Cerebellar cortex (tissue), 1 donor: ENCODE measurements at regions not wholly inside any gene's neighbourhood (a gene's known extent, or its start where the extent isn't known, plus 50 kb on each side); places are given as distances from the start of the nearest gene placed in this dataset.
A peak's percentile ranks its signal among the peaks of the same experiment; 100 is the strongest.

Source experiments
- DNase-seq: peaks from one replicate; pipeline ENCODE4 v3.0.0-alpha.2; 2015; ENCODE audit warnings: low spot score

DNA sequence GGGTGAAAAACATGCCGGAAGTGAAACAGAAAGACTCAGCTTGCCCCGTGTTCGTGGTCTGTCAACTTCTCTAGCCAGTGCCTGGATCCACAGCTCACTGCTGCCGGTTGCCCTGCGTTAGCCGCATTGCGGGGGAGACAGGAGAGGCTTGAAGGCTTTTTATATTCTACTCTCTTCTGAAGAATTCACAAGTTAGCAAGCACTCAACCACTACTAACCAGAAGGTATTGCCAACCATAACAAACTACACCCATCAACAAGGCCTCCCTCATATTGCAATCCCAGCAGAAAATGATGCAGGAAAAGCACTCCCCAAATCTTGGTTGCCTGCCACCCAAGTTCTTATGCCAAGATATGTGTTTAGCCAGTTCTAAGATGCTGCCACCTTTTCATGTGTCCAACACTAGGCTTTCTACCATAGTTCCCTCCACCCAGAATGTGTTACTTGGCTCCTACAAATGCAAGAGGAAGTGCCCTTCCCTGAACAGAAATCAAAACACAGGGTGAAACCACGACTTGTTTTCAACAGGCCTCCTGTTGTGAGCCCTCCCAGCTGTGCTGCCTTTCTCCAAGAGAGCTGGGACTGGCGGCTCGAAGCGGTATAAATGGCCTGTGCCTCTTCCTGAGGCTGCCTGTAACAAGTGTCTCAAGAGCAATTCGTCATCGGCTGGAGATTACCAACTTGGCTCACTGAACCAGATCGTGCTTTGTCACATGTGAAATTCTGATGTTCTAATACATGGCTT is 129.0 kb downstream of the SNX18 start:
- DNase-seq = no peak

DNA sequence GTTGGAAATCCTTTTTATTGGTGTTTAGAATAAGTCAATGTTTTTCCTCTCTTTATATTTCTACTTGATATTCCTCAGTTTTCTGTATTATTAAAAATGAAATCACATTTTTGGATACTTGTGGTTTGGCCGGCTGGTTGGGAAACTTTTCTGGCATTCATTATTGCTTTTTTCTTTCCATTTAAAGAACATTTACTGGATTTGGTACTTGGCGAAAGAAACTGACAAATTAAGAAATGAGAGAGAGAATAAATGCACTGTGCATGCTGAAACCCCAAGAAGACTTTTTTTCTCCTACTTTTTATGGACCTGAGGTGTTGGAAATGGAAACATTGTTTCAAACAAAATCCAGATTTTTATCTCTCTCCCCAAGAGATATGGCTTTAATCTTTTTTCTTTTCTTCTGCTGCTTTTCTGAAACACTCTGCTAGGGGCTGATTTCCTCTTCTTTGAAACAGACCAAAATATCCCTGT is 128.4 kb downstream of the SNX18 start:
- DNase-seq = no peak

DNA sequence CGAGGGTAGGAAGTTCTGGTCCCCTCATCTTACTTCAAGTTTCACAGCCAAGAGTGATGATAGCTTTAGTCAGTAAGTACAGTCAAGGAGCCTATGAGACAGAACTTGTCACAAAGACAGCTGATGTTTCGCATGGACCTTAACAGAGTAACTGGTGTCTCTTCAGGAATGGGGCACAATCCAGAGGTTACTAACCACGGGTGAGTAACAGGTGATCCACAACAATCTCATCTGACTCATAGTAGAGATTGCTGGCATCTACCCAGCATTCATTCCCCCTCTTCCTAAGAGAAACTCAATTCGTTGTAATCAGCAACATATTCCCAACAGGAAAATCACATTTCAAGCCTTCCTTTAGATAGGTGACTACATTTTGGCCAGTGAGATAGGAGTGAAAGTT is 126.7 kb downstream of the SNX18 start:
- DNase-seq = no peak

DNA sequence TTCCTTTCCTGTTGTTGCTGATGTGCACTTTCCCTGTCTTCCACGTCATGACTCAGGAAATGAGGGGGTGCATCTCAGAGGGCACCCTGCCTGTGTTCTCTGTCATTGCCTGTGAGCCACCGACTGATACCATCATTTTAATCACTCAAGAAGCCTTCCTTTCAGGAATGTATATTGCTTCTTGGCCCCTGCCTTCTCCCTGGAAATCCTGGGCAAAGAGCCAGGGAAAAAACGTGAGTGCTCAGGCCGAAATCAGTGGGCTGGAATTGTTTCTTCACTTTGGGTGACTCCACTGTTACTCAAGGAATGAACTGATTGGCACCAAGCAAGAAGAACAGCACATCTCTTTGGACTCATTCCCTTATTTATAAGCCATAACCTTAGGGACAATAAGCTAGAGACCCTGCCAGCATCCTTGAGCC is 126.1 kb downstream of the SNX18 start:
- no peak for DNase-seq

- no peak for DNase-seq
Observed at GRCh38 chr5:54639621-54640020, 122.1 kb downstream of the SNX18 start.

GRCh38 chr5:54638106-54638505 is 120.5 kb downstream of the SNX18 start:
- DNase-seq = no peak

DNA sequence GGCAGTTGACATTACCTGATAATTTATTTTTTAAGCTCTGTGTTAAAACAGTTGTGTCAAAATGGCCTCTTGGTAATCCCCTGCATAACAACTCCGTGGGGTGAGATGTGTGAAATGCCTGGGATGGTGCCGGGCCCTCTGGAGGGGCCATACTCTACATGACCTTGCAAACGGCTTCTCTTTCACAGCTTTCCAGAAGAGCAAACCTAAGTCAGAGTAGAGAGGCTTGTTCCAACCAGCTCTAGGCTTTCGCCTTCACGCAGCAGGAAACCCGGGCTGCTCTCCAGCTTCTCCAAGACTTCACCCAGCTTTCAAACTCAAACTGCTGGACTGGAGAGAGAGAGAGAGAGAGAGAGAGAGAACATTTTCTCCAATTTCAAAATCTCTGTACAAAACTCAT is 120.1 kb downstream of the SNX18 start:
- DNase-seq = no peak

DNA sequence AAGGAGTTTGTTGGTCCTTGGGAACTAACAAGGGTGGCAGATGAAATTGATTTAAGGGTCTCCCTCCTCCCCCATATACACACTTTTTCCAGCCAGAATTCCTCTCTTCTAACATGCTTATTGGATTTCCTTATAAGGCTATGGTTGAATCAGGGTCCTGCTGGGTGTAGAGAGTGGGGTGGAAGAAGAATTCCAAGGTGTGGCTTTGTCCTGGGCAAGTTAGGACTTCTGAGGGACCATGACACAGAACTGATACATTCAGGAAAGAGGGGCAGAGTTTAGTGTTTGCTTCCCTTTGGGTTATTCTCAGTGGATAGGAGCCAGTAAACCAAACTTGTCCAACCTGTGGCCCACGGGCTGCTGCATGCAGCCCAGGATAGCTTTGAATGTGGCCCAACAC is 116.5 kb downstream of the SNX18 start:
- DNase-seq = no peak

DNA sequence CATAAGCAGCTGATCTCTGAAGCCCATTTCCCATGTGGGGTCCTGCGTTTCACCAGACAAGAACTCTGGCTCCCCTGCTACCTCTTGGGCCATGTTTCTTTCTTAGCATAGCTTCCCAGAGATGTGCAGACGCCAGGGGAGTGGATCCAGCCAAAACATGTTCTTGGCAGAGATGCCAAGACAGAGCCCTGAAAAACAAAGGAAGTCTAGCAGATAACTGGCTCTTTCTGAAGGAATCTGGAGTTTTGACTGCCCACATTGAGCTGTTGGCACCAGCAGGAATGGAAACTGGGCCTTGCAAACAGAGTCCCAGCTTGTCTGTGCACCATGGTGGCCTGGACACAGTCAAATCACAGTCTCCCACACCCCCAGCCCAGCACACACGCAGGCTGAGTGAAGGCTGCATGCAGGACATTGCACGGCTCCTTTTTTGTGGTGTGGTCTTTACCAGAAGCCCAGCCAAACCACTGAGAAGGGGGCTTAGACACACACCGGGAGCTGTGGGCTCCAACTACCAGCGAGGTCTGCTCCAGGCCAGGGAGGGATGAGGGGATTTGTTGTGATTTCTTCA is 114.7 kb downstream of the SNX18 start:
- DNase-seq = no peak

DNA sequence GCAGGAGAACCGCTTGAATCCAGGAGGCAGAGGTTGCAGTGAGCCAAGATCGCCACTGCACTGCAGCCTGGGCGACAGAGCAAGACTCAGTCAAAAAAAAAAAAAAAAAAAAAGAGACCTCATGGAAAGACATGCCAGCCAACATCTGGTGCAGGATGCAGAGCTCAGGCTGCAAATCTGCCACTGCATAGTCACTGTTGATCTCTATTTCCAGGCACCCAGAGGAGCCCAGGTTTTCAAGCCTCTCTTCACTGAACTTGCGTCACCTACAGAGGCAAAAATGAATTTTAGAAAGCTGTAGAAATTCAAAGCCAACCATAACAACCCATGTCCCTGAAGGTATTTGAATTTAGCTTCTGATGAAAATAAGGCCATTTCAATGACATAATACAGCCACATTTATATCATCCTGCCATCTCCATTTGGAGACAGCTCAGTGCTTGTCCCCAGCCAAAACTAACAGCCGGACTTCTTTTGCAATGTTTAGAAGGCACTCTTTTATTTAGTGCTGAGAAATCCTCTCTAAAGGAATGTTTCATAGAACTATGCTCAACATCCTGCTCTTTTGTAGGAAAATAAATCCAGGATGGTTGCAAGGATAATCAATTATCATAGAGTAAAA is 113.3 kb downstream of the SNX18 start:
- DNase-seq = no peak

DNA sequence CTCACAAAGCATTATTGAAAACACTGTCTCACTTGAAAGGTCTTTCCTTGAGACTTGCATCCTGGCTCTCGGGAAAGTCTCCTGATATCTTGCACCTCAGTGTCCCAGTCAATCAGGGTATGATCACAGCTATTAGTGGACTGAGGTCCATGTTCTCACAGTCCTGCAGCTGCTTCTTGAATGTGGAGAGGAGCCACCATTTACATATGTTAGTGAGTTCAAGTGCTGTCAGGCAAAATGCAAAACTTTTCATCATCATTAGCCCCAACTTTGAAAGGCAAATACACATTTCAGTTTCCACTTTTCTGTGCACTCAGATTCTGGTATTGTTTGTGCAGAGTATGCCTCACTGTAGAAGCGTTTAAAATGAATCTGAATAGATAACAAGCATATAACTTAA is 111.6 kb downstream of the SNX18 start:
- no peak for DNase-seq

DNA sequence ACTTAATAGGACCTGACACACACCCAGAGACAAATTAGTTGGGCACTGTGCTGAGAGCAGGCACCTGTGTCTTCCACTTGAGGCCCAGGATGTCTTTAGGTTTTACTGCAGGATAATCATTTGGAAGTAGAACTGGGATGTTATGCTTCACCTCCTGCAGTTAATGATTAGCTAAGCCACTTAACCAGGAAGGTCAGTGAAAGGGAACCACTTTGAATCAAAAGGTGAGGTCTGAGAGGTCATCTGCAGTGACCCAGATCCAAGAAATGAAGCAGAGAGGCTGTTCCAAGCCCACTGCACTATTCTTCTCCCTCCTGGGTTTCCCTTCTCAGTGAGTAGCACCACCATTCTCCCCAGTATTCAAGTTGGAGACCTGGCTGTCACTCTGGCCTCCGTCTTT is 110.5 kb downstream of the SNX18 start:
- DNase-seq = no peak

DNA sequence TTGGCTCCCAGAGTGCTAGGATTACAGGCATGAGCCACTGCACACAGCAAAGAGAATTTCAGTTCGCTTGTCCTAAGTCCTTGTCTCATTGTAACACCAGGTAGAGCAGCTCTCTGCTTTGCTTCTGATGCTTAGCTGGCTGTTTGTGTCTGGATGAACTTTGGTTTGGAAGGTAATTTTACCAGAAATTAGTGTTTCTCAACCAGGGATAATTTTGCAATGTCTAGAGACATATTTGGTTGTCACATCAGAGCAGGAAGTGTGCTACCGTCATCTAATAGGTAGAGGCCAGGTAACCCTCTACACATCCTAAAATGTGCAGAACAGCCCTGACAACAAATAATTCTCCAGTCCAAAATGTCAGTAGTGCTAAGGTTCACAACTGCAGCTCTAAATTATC is 108.8 kb downstream of the SNX18 start:
- DNase-seq = no peak

- DNase-seq = no peak
Observed at GRCh38 chr5:54624805-54625568, 107.4 kb downstream of the SNX18 start.

DNA sequence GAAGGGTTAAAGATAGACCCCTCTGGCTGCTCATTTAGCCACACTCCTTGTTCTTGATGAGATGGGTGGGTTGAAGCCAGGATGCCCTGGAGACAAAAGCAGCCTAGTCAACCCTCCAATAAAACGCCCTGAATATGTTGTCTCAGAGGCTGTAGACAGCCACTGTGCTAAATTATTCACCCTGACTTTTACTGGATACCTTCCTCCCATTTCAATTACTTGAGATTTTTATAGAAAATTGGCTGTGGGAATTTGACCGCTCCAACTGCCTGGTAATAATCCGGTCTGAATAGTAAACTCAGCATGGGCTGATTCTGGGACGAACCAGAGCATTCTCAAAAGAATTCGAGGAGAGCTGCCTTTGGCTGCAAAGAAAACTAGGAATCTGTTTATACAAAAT is 104.2 kb downstream of the SNX18 start:
- peak; percentile 17 for DNase-seq

GRCh38 chr5:54621048-54621447 is 103.5 kb downstream of the SNX18 start:
- DNase-seq = no peak

- no peak for DNase-seq
Observed at GRCh38 chr5:54620141-54620933, 102.8 kb downstream of the SNX18 start.

DNA sequence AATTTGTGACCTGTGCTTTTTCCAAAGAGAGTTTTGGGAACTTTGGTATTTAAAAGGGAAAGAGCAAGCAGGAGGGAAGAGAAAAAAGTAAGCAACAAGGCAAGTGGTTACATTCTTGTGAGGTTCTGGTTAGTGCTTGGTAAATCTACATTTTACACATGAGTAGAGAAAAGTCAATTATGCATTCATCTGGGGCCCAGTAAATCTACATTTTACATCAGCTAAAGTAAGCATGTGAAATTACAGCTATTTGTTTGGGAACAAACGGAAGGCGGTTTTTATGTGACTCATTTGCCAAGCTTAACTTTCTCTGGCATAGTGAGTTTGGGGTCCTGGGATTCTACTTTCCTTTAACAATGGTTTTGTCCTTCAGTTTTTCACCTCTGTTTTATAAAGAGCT is 102.2 kb downstream of the SNX18 start:
- DNase-seq = no peak

- no peak for DNase-seq
Observed at GRCh38 chr5:54616518-54617220, 99.1 kb downstream of the SNX18 start.

DNA sequence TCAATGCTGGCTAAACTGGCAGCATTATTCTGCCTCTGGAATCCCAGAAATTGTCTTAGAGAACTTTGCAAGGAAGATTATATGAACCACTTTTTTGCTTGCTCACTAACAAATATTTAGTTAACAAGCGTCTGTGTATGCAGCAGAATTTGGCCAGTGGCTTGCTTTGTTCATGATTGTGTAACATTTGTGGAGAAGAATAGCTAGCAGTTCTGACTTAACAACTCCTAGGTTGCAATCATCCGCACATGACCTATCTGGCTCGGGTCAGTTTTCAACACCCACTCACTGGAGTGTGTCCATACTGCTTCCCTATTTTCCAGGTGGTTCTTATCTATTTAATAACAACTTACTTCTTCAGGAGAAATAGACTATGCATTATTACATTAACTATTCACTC is 98.5 kb downstream of the SNX18 start:
- DNase-seq = no peak

GRCh38 chr5:54615381-54615780 is 97.8 kb downstream of the SNX18 start:
- no peak for DNase-seq
